ENCODE measurements at regions not wholly inside any gene's neighbourhood (a gene's known extent, or its start where the extent isn't known, plus 50 kb on each side); places are given as distances from the start of the nearest gene placed in this dataset.

- no peak for TF ChIP-seq CTCF (IDR thresholded peaks at IDR 0.05 in 2 of 3, conservative IDR thresholded peaks at IDR 0.05 in 1 of 3; ENCODE audit: borderline replicate concordance in 1 of 3, insufficient read depth in 1 of 3, low read depth in 2 of 3, low read length in 2 of 3)
- no peak for TF ChIP-seq ZBTB33 (IDR thresholded peaks at IDR 0.05; ENCODE audit: extremely low read depth, insufficient replicate concordance, low read length)
- TF ChIP-seq SP1 (IDR thresholded peaks at IDR 0.05; ENCODE audit: low read depth): no peak
- TF ChIP-seq CEBPB (IDR thresholded peaks at IDR 0.05; ENCODE audit: low read depth): no peak
- TF ChIP-seq POLR2A (IDR thresholded peaks at IDR 0.05; ENCODE audit: borderline replicate concordance, extremely low read depth, insufficient read depth, insufficient read length): no peak
Observed at GRCh38 chrX:440636-441035, 53.9 kb upstream of the PPP2R3B start.
